ENCODE measurements at regions not wholly inside any gene's neighbourhood (a gene's known extent, or its start where the extent isn't known, plus 50 kb on each side); places are given as distances from the start of the nearest gene placed in this dataset.

DNA sequence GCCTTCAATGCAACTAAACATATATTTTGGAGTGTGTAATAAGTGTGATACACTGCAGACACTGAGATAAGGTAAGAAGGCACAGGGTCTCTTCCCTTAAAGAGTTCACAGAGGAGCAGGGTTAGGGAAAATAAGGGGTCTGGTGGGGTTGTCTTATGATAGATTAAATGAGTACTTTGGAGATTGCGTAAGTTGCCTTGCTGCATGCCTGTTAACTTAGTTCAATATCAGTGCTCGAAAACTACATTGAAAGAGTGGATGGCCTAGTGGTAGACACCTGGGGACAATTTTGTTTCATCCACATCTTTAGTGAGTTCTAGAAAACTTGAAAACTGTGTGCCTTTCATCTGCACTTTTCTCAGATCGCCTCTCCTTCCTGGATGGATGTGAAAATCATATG lies 123.2 kb upstream of the BTBD3 start:
- TF ChIP-seq, protein P1, sequence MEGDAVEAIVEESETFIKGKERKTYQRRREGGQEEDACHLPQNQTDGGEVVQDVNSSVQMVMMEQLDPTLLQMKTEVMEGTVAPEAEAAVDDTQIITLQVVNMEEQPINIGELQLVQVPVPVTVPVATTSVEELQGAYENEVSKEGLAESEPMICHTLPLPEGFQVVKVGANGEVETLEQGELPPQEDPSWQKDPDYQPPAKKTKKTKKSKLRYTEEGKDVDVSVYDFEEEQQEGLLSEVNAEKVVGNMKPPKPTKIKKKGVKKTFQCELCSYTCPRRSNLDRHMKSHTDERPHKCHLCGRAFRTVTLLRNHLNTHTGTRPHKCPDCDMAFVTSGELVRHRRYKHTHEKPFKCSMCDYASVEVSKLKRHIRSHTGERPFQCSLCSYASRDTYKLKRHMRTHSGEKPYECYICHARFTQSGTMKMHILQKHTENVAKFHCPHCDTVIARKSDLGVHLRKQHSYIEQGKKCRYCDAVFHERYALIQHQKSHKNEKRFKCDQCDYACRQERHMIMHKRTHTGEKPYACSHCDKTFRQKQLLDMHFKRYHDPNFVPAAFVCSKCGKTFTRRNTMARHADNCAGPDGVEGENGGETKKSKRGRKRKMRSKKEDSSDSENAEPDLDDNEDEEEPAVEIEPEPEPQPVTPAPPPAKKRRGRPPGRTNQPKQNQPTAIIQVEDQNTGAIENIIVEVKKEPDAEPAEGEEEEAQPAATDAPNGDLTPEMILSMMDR (IDR thresholded peaks at IDR 0.05; ENCODE audit: low read depth, low read length): no peak
- no peak for TF ChIP-seq EZH2phosphoT487 (IDR thresholded peaks at IDR 0.05; ENCODE audit: low read depth)

Data from OCI-LY3 (cell line).